ENCODE measurements at regions not wholly inside any gene's neighbourhood (a gene's known extent, or its start where the extent isn't known, plus 50 kb on each side); places are given as distances from the start of the nearest gene placed in this dataset.

DNA sequence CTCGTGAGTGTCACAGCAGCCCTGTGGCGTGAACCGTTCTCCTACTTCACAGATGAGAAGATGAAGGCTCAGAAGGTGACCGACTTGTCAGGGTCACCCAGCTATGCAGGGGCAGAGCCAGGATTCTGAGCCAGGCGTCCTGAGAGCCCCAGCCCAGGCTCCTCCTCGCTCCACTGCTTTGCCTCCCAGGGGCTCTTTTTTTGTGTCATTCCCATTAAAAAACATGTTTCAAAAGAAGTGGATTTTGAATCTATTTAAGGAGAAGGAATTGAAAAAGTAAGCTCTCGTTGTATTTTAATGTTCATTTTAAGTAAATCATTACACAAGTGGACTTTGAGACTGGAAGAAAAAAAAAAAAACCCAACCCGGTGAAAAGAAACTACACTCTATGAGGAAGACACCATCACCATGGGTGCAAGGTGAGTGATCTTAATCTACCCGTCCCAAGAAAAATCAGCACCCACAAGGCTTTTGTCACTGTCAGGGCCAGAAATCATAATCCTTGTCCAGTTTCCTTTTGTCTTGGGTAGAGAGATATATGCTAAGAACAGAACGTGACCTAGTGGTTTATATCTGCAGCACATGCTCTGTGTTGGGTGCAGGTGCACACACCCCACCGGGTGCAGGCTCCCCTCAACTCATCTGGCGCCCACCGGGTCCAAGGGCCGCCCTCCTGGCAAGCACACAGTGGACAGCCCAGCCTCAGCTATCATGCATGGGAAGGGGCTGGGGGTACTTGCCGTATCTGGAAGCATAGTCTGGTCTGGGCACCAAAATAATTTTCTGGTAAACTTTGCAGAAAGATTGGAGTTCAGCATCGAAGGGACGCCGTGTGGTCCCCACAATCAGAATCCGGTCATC lies 73.5 kb upstream of the ASB18 start:
- no peak overlapping the region for H3K4me2 ChIP-seq (ENCODE audit: low read length)
- no peak overlapping the region for H2AFZ ChIP-seq (ENCODE audit: low read depth, low read length)
- no peak overlapping the region for H3K27ac ChIP-seq (ENCODE audit: low read length)
- H3F3A ChIP-seq (ENCODE audit: insufficient read depth, low read length, poor library complexity, severe bottlenecking): no peaks in the 10 kb centered on the region
- H3K9ac ChIP-seq (ENCODE audit: low read length): no peak overlapping the region
- no peaks in the 10 kb centered on the region for H3K36me3 ChIP-seq (ENCODE audit: insufficient read depth, low read length)
- H3K27me3 ChIP-seq (ENCODE audit: insufficient read depth, low read depth, low read length): no peaks in the 10 kb centered on the region
- TF ChIP-seq MXI1 (conservative IDR thresholded peaks at IDR 0.05; ENCODE audit: poor library complexity, severe bottlenecking): no peak
- TF ChIP-seq EZH2 (IDR thresholded peaks at IDR 0.05; ENCODE audit: borderline replicate concordance, insufficient read depth, low read length, poor library complexity, severe bottlenecking): no peak
- no peak for TF ChIP-seq TAF1 (IDR thresholded peaks at IDR 0.05; ENCODE audit: low read depth)
- no peak for TF ChIP-seq POLR2AphosphoS5 (IDR thresholded peaks at IDR 0.05)
- no peak for TF ChIP-seq EP300 (conservative IDR thresholded peaks at IDR 0.05; ENCODE audit: poor library complexity, severe bottlenecking)
- TF ChIP-seq SMC3 (conservative IDR thresholded peaks at IDR 0.05; ENCODE audit: poor library complexity): no peak
- TF ChIP-seq RAD21 (conservative IDR thresholded peaks at IDR 0.05): no peak
- no peak for TF ChIP-seq CTCF (IDR thresholded peaks at IDR 0.05; ENCODE audit: poor library complexity, severe bottlenecking)
- TF ChIP-seq, protein P1, sequence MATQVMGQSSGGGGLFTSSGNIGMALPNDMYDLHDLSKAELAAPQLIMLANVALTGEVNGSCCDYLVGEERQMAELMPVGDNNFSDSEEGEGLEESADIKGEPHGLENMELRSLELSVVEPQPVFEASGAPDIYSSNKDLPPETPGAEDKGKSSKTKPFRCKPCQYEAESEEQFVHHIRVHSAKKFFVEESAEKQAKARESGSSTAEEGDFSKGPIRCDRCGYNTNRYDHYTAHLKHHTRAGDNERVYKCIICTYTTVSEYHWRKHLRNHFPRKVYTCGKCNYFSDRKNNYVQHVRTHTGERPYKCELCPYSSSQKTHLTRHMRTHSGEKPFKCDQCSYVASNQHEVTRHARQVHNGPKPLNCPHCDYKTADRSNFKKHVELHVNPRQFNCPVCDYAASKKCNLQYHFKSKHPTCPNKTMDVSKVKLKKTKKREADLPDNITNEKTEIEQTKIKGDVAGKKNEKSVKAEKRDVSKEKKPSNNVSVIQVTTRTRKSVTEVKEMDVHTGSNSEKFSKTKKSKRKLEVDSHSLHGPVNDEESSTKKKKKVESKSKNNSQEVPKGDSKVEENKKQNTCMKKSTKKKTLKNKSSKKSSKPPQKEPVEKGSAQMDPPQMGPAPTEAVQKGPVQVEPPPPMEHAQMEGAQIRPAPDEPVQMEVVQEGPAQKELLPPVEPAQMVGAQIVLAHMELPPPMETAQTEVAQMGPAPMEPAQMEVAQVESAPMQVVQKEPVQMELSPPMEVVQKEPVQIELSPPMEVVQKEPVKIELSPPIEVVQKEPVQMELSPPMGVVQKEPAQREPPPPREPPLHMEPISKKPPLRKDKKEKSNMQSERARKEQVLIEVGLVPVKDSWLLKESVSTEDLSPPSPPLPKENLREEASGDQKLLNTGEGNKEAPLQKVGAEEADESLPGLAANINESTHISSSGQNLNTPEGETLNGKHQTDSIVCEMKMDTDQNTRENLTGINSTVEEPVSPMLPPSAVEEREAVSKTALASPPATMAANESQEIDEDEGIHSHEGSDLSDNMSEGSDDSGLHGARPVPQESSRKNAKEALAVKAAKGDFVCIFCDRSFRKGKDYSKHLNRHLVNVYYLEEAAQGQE (IDR thresholded peaks at IDR 0.05; ENCODE audit: borderline replicate concordance): no peak
- H3K9me3 ChIP-seq (ENCODE audit: low read length): no peaks in the 10 kb centered on the region
- no peaks in the 10 kb centered on the region for H4K20me1 ChIP-seq (ENCODE audit: insufficient read depth)
- no peak overlapping the region for H3K4me3 ChIP-seq (ENCODE audit: low read length)
- H3K79me2 ChIP-seq (replicated peaks; ENCODE audit: insufficient read depth, low read length): no peaks in the 10 kb centered on the region
- no peaks in the 10 kb centered on the region for H3K9me2 ChIP-seq (ENCODE audit: insufficient read depth, low read length)

GRCh38 chr2:236338495-236339184 lies 74.4 kb upstream of the ASB18 start:
- Histone ChIP-seq H2AFZ (ENCODE audit: low read depth, low read length) (no peak overlapping the region), H3K9me2 (ENCODE audit: insufficient read depth, low read length) (no peaks in the 10 kb centered on the region), H3F3A (ENCODE audit: insufficient read depth, low read length, poor library complexity, severe bottlenecking) (no peaks in the 10 kb centered on the region), H3K9me3 (ENCODE audit: low read length) (no peaks in the 10 kb centered on the region), H3K4me2 (ENCODE audit: low read length) (no peak overlapping the region), H3K36me3 (ENCODE audit: insufficient read depth, low read length) (no peaks in the 10 kb centered on the region), H3K27me3 (ENCODE audit: insufficient read depth, low read depth, low read length) (no peaks in the 10 kb centered on the region), H3K27ac (ENCODE audit: low read length) (no peak overlapping the region), H4K20me1 (ENCODE audit: insufficient read depth) (no peaks in the 10 kb centered on the region), H3K4me3 (ENCODE audit: low read length) (no peak overlapping the region), H3K9ac (ENCODE audit: low read length) (no peak overlapping the region), H3K79me2 (replicated peaks; ENCODE audit: insufficient read depth, low read length) (no peaks in the 10 kb centered on the region)
- TF ChIP-seq, protein P1 (IDR thresholded peaks at IDR 0.05; ENCODE audit: borderline replicate concordance): no peak
- TF ChIP-seq MXI1 (conservative IDR thresholded peaks at IDR 0.05; ENCODE audit: poor library complexity, severe bottlenecking): no peak
- TF ChIP-seq CTCF (IDR thresholded peaks at IDR 0.05; ENCODE audit: poor library complexity, severe bottlenecking): no peak
- no peak for TF ChIP-seq RAD21 (conservative IDR thresholded peaks at IDR 0.05)
- no peak for TF ChIP-seq POLR2AphosphoS5 (IDR thresholded peaks at IDR 0.05)
- TF ChIP-seq TAF1 (IDR thresholded peaks at IDR 0.05; ENCODE audit: low read depth): no peak
- no peak for TF ChIP-seq EP300 (conservative IDR thresholded peaks at IDR 0.05; ENCODE audit: poor library complexity, severe bottlenecking)
- TF ChIP-seq EZH2 (IDR thresholded peaks at IDR 0.05; ENCODE audit: borderline replicate concordance, insufficient read depth, low read length, poor library complexity, severe bottlenecking): no peak
- TF ChIP-seq SMC3 (conservative IDR thresholded peaks at IDR 0.05; ENCODE audit: poor library complexity): no peak

Measured in neural cell (in vitro differentiated cells).